B cell (primary cell): ENCODE measurements at regions not wholly inside any gene's neighbourhood (a gene's known extent, or its start where the extent isn't known, plus 50 kb on each side); places are given as distances from the start of the nearest gene placed in this dataset.

Experiments used
- EZH2 ChIP-seq: IDR thresholded peaks from 2 replicates; pipeline ENCODE4 v1.6.1; 2012; ENCODE audit warnings: borderline replicate concordance, low read depth, mild to moderate bottlenecking, moderate library complexity, low read length; ENCODE audit not compliant: insufficient read depth, poor library complexity, severe bottlenecking
- TF ChIP-seq, protein P1 (sequence below): fragments of 200-600 bp; IDR thresholded peaks from one replicate; pipeline ENCODE4 v1.8.0; 2022; ENCODE audit warnings: antibody characterized with exemption, mild to moderate bottlenecking

DNA sequence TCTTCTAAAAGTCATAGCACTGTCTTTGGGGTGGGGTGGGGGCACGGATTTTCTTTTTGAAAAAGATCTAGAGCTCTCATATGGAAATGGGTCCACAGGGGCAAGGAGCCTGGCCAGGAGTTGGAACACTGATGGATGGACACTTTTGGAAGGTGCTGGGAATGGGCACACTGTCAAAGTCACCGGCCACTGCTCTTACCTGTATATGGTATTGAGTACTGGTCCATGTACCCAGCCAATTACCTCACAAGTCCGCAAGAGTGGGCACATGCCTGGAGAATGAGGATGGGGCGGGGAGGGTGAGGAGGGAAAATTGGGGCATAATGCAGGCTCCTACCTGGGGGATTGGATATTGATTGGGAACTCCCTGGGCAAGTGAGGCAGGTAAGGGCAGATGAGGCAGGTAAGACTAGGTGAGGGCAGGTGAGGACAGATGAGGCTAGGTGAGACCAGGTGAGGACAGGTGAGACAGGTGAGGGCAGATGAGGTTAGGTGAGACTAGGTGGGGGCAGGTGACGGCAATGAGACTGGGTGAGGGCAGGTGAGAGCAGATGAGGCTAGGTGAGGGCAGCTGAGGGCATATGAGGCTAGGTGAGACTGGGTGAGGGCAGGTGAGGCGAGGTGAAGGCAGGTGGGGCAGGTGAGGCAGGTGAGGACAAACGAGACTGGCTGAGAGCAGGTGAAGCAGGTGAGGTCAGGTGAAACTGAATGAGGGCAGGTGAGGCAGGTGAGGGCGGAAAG, 167.9 kb downstream of the NRN1 start:
- TF ChIP-seq, protein P1, sequence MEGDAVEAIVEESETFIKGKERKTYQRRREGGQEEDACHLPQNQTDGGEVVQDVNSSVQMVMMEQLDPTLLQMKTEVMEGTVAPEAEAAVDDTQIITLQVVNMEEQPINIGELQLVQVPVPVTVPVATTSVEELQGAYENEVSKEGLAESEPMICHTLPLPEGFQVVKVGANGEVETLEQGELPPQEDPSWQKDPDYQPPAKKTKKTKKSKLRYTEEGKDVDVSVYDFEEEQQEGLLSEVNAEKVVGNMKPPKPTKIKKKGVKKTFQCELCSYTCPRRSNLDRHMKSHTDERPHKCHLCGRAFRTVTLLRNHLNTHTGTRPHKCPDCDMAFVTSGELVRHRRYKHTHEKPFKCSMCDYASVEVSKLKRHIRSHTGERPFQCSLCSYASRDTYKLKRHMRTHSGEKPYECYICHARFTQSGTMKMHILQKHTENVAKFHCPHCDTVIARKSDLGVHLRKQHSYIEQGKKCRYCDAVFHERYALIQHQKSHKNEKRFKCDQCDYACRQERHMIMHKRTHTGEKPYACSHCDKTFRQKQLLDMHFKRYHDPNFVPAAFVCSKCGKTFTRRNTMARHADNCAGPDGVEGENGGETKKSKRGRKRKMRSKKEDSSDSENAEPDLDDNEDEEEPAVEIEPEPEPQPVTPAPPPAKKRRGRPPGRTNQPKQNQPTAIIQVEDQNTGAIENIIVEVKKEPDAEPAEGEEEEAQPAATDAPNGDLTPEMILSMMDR = no peak
- no peak for TF ChIP-seq EZH2
